ENCODE measurements at regions not wholly inside any gene's neighbourhood (a gene's known extent, or its start where the extent isn't known, plus 50 kb on each side); places are given as distances from the start of the nearest gene placed in this dataset.

GRCh38 chr2:151197184-151198108 is 64.2 kb downstream of the RBM43 start:
- Histone ChIP-seq H3K9ac (ENCODE audit: low read depth in 1 of 2, low read length in 2 of 2) (no peak overlapping the region), H3K4me3 (ENCODE audit: low read depth in 1 of 2, low read length in 2 of 2) (no peak overlapping the region), H3K4me1 (ENCODE audit: control insufficient read depth in 1 of 2, insufficient read depth in 2 of 2, low read length in 2 of 2) (no peaks in the 10 kb centered on the region), H3K27ac (ENCODE audit: low read depth, low read length) (no peak overlapping the region), H3K27me3 (ENCODE audit: control insufficient read depth in 1 of 2, insufficient read depth in 2 of 2, low read length in 2 of 2) (no peaks in the 10 kb centered on the region), H3K9me3 (ENCODE audit: control insufficient read depth in 1 of 2, low read length in 2 of 2) (no peaks in the 10 kb centered on the region), H3K36me3 (ENCODE audit: control insufficient read depth in 1 of 2, insufficient read depth in 2 of 2, low read length in 2 of 2) (no peaks in the 10 kb centered on the region)

GRCh38 chr2:151193576-151193975 is 68.1 kb downstream of the RBM43 start:
- Histone ChIP-seq H3K9ac (ENCODE audit: low read depth in 1 of 2, low read length in 2 of 2) (no peak overlapping the region), H3K36me3 (ENCODE audit: control insufficient read depth in 1 of 2, insufficient read depth in 2 of 2, low read length in 2 of 2) (no peaks in the 10 kb centered on the region), H3K4me1 (ENCODE audit: control insufficient read depth in 1 of 2, insufficient read depth in 2 of 2, low read length in 2 of 2) (no peaks in the 10 kb centered on the region), H3K27ac (ENCODE audit: low read depth, low read length) (no peak overlapping the region), H3K9me3 (ENCODE audit: control insufficient read depth in 1 of 2, low read length in 2 of 2) (no peaks in the 10 kb centered on the region), H3K27me3 (ENCODE audit: control insufficient read depth in 1 of 2, insufficient read depth in 2 of 2, low read length in 2 of 2) (no peaks in the 10 kb centered on the region), H3K4me3 (ENCODE audit: low read depth in 1 of 2, low read length in 2 of 2) (no peak overlapping the region)

- Histone ChIP-seq H3K36me3 (ENCODE audit: control insufficient read depth in 1 of 2, insufficient read depth in 2 of 2, low read length in 2 of 2) (no peaks in the 10 kb centered on the region), H3K9me3 (ENCODE audit: control insufficient read depth in 1 of 2, low read length in 2 of 2) (no peaks in the 10 kb centered on the region), H3K27ac (ENCODE audit: low read depth, low read length) (no peak overlapping the region), H3K9ac (ENCODE audit: low read depth in 1 of 2, low read length in 2 of 2) (no peak overlapping the region), H3K27me3 (ENCODE audit: control insufficient read depth in 1 of 2, insufficient read depth in 2 of 2, low read length in 2 of 2) (no peaks in the 10 kb centered on the region), H3K4me3 (ENCODE audit: low read depth in 1 of 2, low read length in 2 of 2) (no peak overlapping the region), H3K4me1 (ENCODE audit: control insufficient read depth in 1 of 2, insufficient read depth in 2 of 2, low read length in 2 of 2) (no peaks in the 10 kb centered on the region)
Observed at GRCh38 chr2:151192681-151193080, 69.0 kb downstream of the RBM43 start.

GRCh38 chr2:151191001-151191400 is 70.7 kb downstream of the RBM43 start:
- Histone ChIP-seq H3K4me1 (ENCODE audit: control insufficient read depth in 1 of 2, insufficient read depth in 2 of 2, low read length in 2 of 2) (no peaks in the 10 kb centered on the region), H3K36me3 (ENCODE audit: control insufficient read depth in 1 of 2, insufficient read depth in 2 of 2, low read length in 2 of 2) (no peaks in the 10 kb centered on the region), H3K4me3 (ENCODE audit: low read depth in 1 of 2, low read length in 2 of 2) (no peak overlapping the region), H3K27me3 (ENCODE audit: control insufficient read depth in 1 of 2, insufficient read depth in 2 of 2, low read length in 2 of 2) (no peaks in the 10 kb centered on the region), H3K9me3 (ENCODE audit: control insufficient read depth in 1 of 2, low read length in 2 of 2) (no peaks in the 10 kb centered on the region), H3K27ac (ENCODE audit: low read depth, low read length) (no peak overlapping the region), H3K9ac (ENCODE audit: low read depth in 1 of 2, low read length in 2 of 2) (no peak overlapping the region)

- Histone ChIP-seq H3K9me3 (ENCODE audit: control insufficient read depth in 1 of 2, low read length in 2 of 2) (no peaks in the 10 kb centered on the region), H3K4me1 (ENCODE audit: control insufficient read depth in 1 of 2, insufficient read depth in 2 of 2, low read length in 2 of 2) (no peaks in the 10 kb centered on the region), H3K27ac (ENCODE audit: low read depth, low read length) (no peak overlapping the region), H3K27me3 (ENCODE audit: control insufficient read depth in 1 of 2, insufficient read depth in 2 of 2, low read length in 2 of 2) (no peaks in the 10 kb centered on the region), H3K9ac (ENCODE audit: low read depth in 1 of 2, low read length in 2 of 2) (no peak overlapping the region), H3K36me3 (ENCODE audit: control insufficient read depth in 1 of 2, insufficient read depth in 2 of 2, low read length in 2 of 2) (no peaks in the 10 kb centered on the region), H3K4me3 (ENCODE audit: low read depth in 1 of 2, low read length in 2 of 2) (no peak overlapping the region)
Observed at GRCh38 chr2:151189125-151189524, 72.5 kb downstream of the RBM43 start.

- Histone ChIP-seq H3K9me3 (ENCODE audit: control insufficient read depth in 1 of 2, low read length in 2 of 2) (no peaks in the 10 kb centered on the region), H3K27me3 (ENCODE audit: control insufficient read depth in 1 of 2, insufficient read depth in 2 of 2, low read length in 2 of 2) (no peaks in the 10 kb centered on the region), H3K36me3 (ENCODE audit: control insufficient read depth in 1 of 2, insufficient read depth in 2 of 2, low read length in 2 of 2) (no peaks in the 10 kb centered on the region), H3K4me3 (ENCODE audit: low read depth in 1 of 2, low read length in 2 of 2) (no peak overlapping the region), H3K27ac (ENCODE audit: low read depth, low read length) (no peak overlapping the region), H3K4me1 (ENCODE audit: control insufficient read depth in 1 of 2, insufficient read depth in 2 of 2, low read length in 2 of 2) (no peaks in the 10 kb centered on the region), H3K9ac (ENCODE audit: low read depth in 1 of 2, low read length in 2 of 2) (no peak overlapping the region)
Observed at GRCh38 chr2:151186011-151186410, 75.7 kb downstream of the RBM43 start.

GRCh38 chr2:151182899-151183809 is 78.5 kb downstream of the RBM43 start:
- Histone ChIP-seq H3K4me1 (ENCODE audit: control insufficient read depth in 1 of 2, insufficient read depth in 2 of 2, low read length in 2 of 2) (no peaks in the 10 kb centered on the region), H3K27me3 (ENCODE audit: control insufficient read depth in 1 of 2, insufficient read depth in 2 of 2, low read length in 2 of 2) (no peaks in the 10 kb centered on the region), H3K27ac (ENCODE audit: low read depth, low read length) (no peak overlapping the region), H3K36me3 (ENCODE audit: control insufficient read depth in 1 of 2, insufficient read depth in 2 of 2, low read length in 2 of 2) (no peaks in the 10 kb centered on the region), H3K9ac (ENCODE audit: low read depth in 1 of 2, low read length in 2 of 2) (no peak overlapping the region), H3K4me3 (ENCODE audit: low read depth in 1 of 2, low read length in 2 of 2) (no peak overlapping the region), H3K9me3 (ENCODE audit: control insufficient read depth in 1 of 2, low read length in 2 of 2) (no peaks in the 10 kb centered on the region)

GRCh38 chr2:151182396-151182795 is 79.3 kb downstream of the RBM43 start:
- Histone ChIP-seq H3K36me3 (ENCODE audit: control insufficient read depth in 1 of 2, insufficient read depth in 2 of 2, low read length in 2 of 2) (no peaks in the 10 kb centered on the region), H3K4me1 (ENCODE audit: control insufficient read depth in 1 of 2, insufficient read depth in 2 of 2, low read length in 2 of 2) (no peaks in the 10 kb centered on the region), H3K27me3 (ENCODE audit: control insufficient read depth in 1 of 2, insufficient read depth in 2 of 2, low read length in 2 of 2) (no peaks in the 10 kb centered on the region), H3K4me3 (ENCODE audit: low read depth in 1 of 2, low read length in 2 of 2) (no peak overlapping the region), H3K27ac (ENCODE audit: low read depth, low read length) (no peak overlapping the region), H3K9me3 (ENCODE audit: control insufficient read depth in 1 of 2, low read length in 2 of 2) (no peaks in the 10 kb centered on the region), H3K9ac (ENCODE audit: low read depth in 1 of 2, low read length in 2 of 2) (no peak overlapping the region)

GRCh38 chr2:151181524-151181923 is 80.1 kb downstream of the RBM43 start:
- Histone ChIP-seq H3K9ac (ENCODE audit: low read depth in 1 of 2, low read length in 2 of 2) (no peak overlapping the region), H3K27me3 (ENCODE audit: control insufficient read depth in 1 of 2, insufficient read depth in 2 of 2, low read length in 2 of 2) (no peaks in the 10 kb centered on the region), H3K27ac (ENCODE audit: low read depth, low read length) (no peak overlapping the region), H3K36me3 (ENCODE audit: control insufficient read depth in 1 of 2, insufficient read depth in 2 of 2, low read length in 2 of 2) (no peaks in the 10 kb centered on the region), H3K4me1 (ENCODE audit: control insufficient read depth in 1 of 2, insufficient read depth in 2 of 2, low read length in 2 of 2) (no peaks in the 10 kb centered on the region), H3K9me3 (ENCODE audit: control insufficient read depth in 1 of 2, low read length in 2 of 2) (no peaks in the 10 kb centered on the region), H3K4me3 (ENCODE audit: low read depth in 1 of 2, low read length in 2 of 2) (no peak overlapping the region)

- no peak overlapping the region for H3K4me3 ChIP-seq (ENCODE audit: low read depth in 1 of 2, low read length in 2 of 2)
- H3K9ac ChIP-seq (ENCODE audit: low read depth in 1 of 2, low read length in 2 of 2), result no peak overlapping the region
- no peaks in the 10 kb centered on the region for H3K9me3 ChIP-seq (ENCODE audit: control insufficient read depth in 1 of 2, low read length in 2 of 2)
- H3K27me3 ChIP-seq (ENCODE audit: control insufficient read depth in 1 of 2, insufficient read depth in 2 of 2, low read length in 2 of 2), result no peaks in the 10 kb centered on the region
- no peak overlapping the region for H3K27ac ChIP-seq (ENCODE audit: low read depth, low read length)
- no peaks in the 10 kb centered on the region for H3K4me1 ChIP-seq (ENCODE audit: control insufficient read depth in 1 of 2, insufficient read depth in 2 of 2, low read length in 2 of 2)
- no peaks in the 10 kb centered on the region for H3K36me3 ChIP-seq (ENCODE audit: control insufficient read depth in 1 of 2, insufficient read depth in 2 of 2, low read length in 2 of 2)
Observed at GRCh38 chr2:151180123-151180522, 81.5 kb downstream of the RBM43 start.
